ENCODE measurements at regions not wholly inside any gene's neighbourhood (a gene's known extent, or its start where the extent isn't known, plus 50 kb on each side); places are given as distances from the start of the nearest gene placed in this dataset.

DNA sequence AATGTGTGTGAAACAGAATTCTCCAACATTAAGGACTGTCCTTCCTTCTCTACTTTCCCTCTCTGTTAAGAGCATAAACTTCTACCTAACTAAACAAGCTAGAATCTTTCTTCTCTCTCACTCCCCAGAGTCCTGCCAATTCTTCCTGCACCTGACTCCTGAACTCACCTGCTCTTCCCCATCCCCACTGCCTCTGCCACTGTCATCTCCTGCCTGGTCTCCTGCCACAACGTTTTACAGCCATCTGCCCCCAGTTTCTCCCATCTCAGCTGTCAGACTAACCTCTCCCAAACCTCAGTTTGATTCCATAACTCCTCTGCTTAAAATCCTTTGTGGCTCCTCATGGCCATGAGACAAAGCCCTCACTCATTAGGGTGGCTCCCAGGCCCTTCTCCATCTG is 119.8 kb upstream of the FOXN2 start:
- WGBS, 3 donors: 31 to 64% (median 48%) methylated on average over 1 of the region's 1 CpG
- TF ChIP-seq, protein P1, sequence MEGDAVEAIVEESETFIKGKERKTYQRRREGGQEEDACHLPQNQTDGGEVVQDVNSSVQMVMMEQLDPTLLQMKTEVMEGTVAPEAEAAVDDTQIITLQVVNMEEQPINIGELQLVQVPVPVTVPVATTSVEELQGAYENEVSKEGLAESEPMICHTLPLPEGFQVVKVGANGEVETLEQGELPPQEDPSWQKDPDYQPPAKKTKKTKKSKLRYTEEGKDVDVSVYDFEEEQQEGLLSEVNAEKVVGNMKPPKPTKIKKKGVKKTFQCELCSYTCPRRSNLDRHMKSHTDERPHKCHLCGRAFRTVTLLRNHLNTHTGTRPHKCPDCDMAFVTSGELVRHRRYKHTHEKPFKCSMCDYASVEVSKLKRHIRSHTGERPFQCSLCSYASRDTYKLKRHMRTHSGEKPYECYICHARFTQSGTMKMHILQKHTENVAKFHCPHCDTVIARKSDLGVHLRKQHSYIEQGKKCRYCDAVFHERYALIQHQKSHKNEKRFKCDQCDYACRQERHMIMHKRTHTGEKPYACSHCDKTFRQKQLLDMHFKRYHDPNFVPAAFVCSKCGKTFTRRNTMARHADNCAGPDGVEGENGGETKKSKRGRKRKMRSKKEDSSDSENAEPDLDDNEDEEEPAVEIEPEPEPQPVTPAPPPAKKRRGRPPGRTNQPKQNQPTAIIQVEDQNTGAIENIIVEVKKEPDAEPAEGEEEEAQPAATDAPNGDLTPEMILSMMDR (IDR thresholded peaks at IDR 0.05): no peak
- TF ChIP-seq EP300 (IDR thresholded peaks at IDR 0.05) (no peak), POLR2A (IDR thresholded peaks at IDR 0.05) (no peak)
- intact Hi-C loops (cut with DNase I): no loop called here
- Histone ChIP-seq H3K27me3 (no peaks in the 10 kb centered on the region), H3K4me3 (no peak overlapping the region), H3K4me1 (ENCODE audit: insufficient read depth) (no peaks in the 10 kb centered on the region), H3K9me3 (no peaks in the 10 kb centered on the region), H3K36me3 (no peaks in the 10 kb centered on the region), H3K27ac (no peak overlapping the region)
- DNase-seq: no peak

DNA sequence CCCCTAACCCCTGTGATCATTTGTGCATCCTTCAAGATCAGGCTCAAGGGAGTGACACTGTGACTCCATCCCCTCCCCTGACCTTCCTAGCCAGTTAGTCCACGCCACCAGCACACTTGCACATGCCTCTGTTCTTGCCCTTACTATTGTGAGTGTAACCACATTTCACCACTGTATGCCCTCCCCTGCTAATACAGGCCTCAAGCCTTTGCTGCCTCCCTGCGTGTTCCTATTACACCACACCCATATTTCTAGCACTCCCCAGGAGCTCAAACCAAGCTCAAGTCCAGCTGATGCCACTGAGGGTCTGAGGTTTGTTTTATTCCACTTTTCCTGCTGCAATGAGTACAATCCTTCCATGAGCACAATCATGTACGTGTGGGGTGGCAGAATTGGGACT is 119.3 kb upstream of the FOXN2 start:
- no peaks in the 10 kb centered on the region for H3K9me3 ChIP-seq
- no peaks in the 10 kb centered on the region for H3K4me1 ChIP-seq (ENCODE audit: insufficient read depth)
- 91 to 97% (median 93%) methylated on average over 3 of the region's 3 CpGs for WGBS, 3 donors
- H3K4me3 ChIP-seq: no peak overlapping the region
- H3K27ac ChIP-seq: no peak overlapping the region
- TF ChIP-seq EP300 (IDR thresholded peaks at IDR 0.05): no peak
- TF ChIP-seq, protein P1 (IDR thresholded peaks at IDR 0.05): no peak
- no peak for TF ChIP-seq POLR2A (IDR thresholded peaks at IDR 0.05)
- intact Hi-C loops (cut with DNase I): no loop called here
- H3K36me3 ChIP-seq: no peaks in the 10 kb centered on the region
- no peaks in the 10 kb centered on the region for H3K27me3 ChIP-seq
- DNase-seq: no peak

DNA sequence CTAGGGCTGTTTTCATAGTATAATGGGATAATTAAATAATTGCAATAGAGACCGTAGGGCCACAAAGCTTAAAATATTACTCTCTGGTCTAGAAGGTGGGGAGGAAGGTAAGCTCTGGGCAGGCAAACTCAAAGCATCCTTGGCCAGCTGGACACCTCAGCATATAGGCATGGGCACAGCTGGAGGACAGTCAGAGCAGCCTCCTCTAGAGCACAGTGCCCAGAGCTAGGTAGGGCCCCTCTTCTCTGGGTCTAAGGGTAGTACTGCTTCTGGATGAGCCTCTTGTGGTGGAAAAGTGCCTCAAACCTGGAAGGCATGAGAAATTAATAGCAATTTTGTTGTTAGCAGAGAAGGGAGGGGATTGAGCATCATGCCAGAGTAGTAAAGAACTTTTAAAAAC is 116.9 kb upstream of the FOXN2 start:
- intact Hi-C loops (cut with DNase I): no loop called here
- Histone ChIP-seq H3K27me3 (no peaks in the 10 kb centered on the region), H3K36me3 (no peaks in the 10 kb centered on the region), H3K27ac (no peak overlapping the region), H3K4me3 (no peak overlapping the region), H3K9me3 (no peaks in the 10 kb centered on the region), H3K4me1 (ENCODE audit: insufficient read depth) (no peaks in the 10 kb centered on the region)
- TF ChIP-seq, protein P1 (IDR thresholded peaks at IDR 0.05): no peak
- TF ChIP-seq EP300 (IDR thresholded peaks at IDR 0.05) (no peak), POLR2A (IDR thresholded peaks at IDR 0.05) (no peak)
- 72 to 81% (median 75%) methylated on average over 1 of the region's 1 CpG for WGBS, 3 donors
- DNase-seq: no peak

DNA sequence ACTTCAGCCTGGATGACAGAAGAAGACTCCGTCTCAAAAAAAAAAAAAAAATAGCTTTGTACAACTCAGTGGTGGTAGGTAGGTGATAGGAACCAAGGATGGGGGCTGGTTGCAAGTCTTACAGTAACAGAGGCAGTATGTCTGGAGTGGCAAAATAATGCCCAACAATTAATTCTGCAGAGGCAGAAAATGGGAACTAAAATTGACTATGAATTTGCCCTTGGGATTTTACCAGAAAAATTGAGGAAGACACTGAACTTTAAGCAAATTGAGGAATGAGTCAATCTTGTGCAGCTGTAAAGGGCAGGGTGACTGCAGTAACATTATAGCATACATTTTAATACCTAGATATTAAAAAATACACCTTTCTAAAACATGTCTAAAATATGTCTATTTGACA is 116.1 kb upstream of the FOXN2 start:
- WGBS, 3 donors: 63 to 88% (median 81%) methylated on average over 1 of the region's 1 CpG
- Histone ChIP-seq H3K36me3 (no peaks in the 10 kb centered on the region), H3K27ac (no peak overlapping the region), H3K4me1 (ENCODE audit: insufficient read depth) (no peaks in the 10 kb centered on the region), H3K9me3 (no peaks in the 10 kb centered on the region), H3K27me3 (no peaks in the 10 kb centered on the region), H3K4me3 (no peak overlapping the region)
- intact Hi-C loops (cut with DNase I): no loop called here
- DNase-seq: no peak
- TF ChIP-seq, protein P1 (IDR thresholded peaks at IDR 0.05): no peak
- no peak for TF ChIP-seq EP300 (IDR thresholded peaks at IDR 0.05)
- no peak for TF ChIP-seq POLR2A (IDR thresholded peaks at IDR 0.05)

DNA sequence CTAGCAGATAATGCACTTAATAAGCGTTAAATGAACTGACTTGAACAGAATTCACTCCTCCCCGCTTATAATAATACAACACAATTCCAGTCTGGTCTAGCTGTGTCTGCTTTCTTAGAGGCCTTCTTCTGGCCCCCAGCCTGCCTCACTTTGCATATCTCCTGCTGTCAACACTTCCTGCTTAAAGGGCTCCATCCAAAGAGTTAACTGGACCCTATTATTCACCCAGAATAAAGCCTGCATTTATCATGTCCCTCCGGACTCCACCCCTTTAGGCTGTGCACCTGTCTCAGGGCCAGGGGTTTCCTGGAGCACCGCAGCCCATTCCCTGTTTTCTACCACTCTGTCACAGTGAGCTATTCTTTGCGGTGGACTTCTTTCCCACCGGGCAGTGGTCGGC is 115.4 kb upstream of the FOXN2 start:
- no peaks in the 10 kb centered on the region for H3K27me3 ChIP-seq
- H3K27ac ChIP-seq: no peak overlapping the region
- 87 to 93% (median 91%) methylated on average over 7 of the region's 7 CpGs for WGBS, 3 donors
- no peaks in the 10 kb centered on the region for H3K9me3 ChIP-seq
- TF ChIP-seq, protein P1 (IDR thresholded peaks at IDR 0.05): no peak
- TF ChIP-seq EP300 (IDR thresholded peaks at IDR 0.05): no peak
- no peak for TF ChIP-seq POLR2A (IDR thresholded peaks at IDR 0.05)
- intact Hi-C loops (cut with DNase I): no loop called here
- no peak for DNase-seq
- H3K4me3 ChIP-seq: no peak overlapping the region
- H3K36me3 ChIP-seq: no peaks in the 10 kb centered on the region
- H3K4me1 ChIP-seq (ENCODE audit: insufficient read depth): no peaks in the 10 kb centered on the region

Measured in ovary (tissue), 7 donors.